Progenitor cell of endocrine pancreas (in vitro differentiated cells): ENCODE measurements at regions not wholly inside any gene's neighbourhood (a gene's known extent, or its start where the extent isn't known, plus 50 kb on each side); places are given as distances from the start of the nearest gene placed in this dataset.

Experiments used
- DNase-seq: peaks from one replicate; pipeline ENCODE4 v3.0.0; 2021; ENCODE audit warnings: low spot score; ENCODE audit not compliant: unreplicated experiment
- H3K27ac Mint-ChIP-seq: 2 replicates; pipeline ENCODE4 v1.8.0; 2021; ENCODE audit warnings: mild to moderate bottlenecking, moderate library complexity, mixed read lengths
- H3K27me3 Mint-ChIP-seq: 2 replicates; pipeline ENCODE4 v1.8.0; 2021; ENCODE audit warnings: mixed read lengths
- H3K36me3 Mint-ChIP-seq: 2 replicates; pipeline ENCODE4 v1.8.0; 2022; ENCODE audit warnings: mixed read lengths; ENCODE audit not compliant: insufficient read depth
- H3K4me1 Mint-ChIP-seq: 2 replicates; pipeline ENCODE4 v1.8.0; 2021; ENCODE audit warnings: low read depth, mixed read lengths
- H3K4me3 Mint-ChIP-seq: 2 replicates; pipeline ENCODE4 v1.8.0; 2021; ENCODE audit warnings: low read depth, mild to moderate bottlenecking, moderate library complexity, mixed read lengths
- H3K9me3 Mint-ChIP-seq: 2 replicates; pipeline ENCODE4 v1.8.0; 2021; ENCODE audit warnings: low read depth, mixed read lengths
- TF ChIP-seq, protein P1 (sequence below): fragments of 200-600 bp; sonication (generic); IDR thresholded peaks from one replicate; pipeline ENCODE4 v1.5.0; 2021; ENCODE audit warnings: antibody characterized with exemption, mild to moderate bottlenecking; ENCODE audit not compliant: unreplicated experiment

DNA sequence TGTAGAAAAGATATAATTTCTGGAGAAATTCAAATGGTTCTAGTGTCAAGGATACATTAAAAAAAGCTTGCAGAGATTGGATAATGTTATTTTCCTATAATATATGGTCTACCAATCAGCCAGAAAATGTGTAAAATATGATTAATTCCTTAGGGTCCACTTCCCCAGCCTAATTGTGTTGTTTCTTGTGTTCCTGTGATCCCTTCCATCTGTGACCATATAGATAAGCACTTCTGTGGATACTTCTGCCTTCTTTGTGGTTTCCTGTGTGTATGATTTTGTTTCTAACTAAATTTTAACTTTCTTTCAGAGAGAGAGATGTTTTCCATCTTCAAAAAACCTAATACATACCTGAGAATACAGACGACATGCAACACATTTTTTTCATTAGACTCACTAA lies 367.1 kb upstream of the PIK3C3 start:
- H3K4me3 Mint-ChIP-seq = no peak overlapping the region
- no peak overlapping the region for H3K27ac Mint-ChIP-seq
- no peak for DNase-seq
- peaks cover 5% of the 10 kb centered on the region for H3K4me1 Mint-ChIP-seq
- H3K9me3 Mint-ChIP-seq = no peaks in the 10 kb centered on the region
- TF ChIP-seq, protein P1, sequence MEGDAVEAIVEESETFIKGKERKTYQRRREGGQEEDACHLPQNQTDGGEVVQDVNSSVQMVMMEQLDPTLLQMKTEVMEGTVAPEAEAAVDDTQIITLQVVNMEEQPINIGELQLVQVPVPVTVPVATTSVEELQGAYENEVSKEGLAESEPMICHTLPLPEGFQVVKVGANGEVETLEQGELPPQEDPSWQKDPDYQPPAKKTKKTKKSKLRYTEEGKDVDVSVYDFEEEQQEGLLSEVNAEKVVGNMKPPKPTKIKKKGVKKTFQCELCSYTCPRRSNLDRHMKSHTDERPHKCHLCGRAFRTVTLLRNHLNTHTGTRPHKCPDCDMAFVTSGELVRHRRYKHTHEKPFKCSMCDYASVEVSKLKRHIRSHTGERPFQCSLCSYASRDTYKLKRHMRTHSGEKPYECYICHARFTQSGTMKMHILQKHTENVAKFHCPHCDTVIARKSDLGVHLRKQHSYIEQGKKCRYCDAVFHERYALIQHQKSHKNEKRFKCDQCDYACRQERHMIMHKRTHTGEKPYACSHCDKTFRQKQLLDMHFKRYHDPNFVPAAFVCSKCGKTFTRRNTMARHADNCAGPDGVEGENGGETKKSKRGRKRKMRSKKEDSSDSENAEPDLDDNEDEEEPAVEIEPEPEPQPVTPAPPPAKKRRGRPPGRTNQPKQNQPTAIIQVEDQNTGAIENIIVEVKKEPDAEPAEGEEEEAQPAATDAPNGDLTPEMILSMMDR = no peak
- H3K36me3 Mint-ChIP-seq = peaks cover 2% of the 10 kb centered on the region
- no peaks in the 10 kb centered on the region for H3K27me3 Mint-ChIP-seq

DNA sequence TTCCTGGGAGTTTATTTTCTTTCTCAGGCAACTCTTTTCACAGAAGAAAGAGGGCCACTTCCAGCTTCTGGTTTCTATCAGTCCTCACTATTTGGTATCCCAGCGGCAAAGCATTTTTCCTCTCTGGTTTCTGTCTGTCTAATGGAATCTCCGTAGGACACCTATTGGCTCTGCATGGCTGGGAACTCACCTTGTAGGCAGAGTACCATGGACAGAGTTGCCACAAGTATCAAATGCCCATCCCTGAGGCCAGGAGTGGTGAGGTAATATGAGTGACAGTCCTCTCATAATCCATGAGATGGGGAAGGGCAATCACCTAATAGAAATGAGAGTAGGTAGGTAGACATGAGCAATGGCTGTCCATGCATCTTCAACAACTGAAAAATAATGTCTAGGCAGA lies 369.5 kb upstream of the PIK3C3 start:
- DNase-seq = no peak
- Mint-ChIP-seq H3K9me3 (no peaks in the 10 kb centered on the region), H3K4me1 (peaks cover 4% of the 10 kb centered on the region), H3K4me3 (no peak overlapping the region), H3K27me3 (no peaks in the 10 kb centered on the region), H3K27ac (no peak overlapping the region), H3K36me3 (peaks cover 2% of the 10 kb centered on the region)
- TF ChIP-seq, protein P1 = no peak

DNA sequence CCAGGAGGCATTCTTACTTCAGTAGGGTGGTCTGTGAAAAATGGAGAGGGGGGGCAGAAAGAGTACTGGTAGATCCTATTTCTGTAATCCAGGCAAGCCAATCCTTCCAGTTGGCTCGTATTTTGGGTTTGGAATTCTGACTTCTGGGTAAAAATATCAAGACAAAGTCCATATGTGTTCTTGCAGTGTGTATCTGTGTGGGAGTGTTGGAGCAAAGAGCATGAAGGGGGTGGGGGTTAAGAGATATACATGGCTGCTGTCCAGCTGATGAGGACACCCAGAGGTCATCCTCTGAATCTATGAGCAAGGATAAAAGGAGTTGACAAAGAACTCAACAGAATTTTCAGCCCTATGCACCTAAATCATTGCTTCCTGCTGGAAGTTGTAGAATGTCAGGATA lies 375.8 kb upstream of the PIK3C3 start:
- TF ChIP-seq, protein P1 = no peak
- Mint-ChIP-seq H3K27me3 (no peaks in the 10 kb centered on the region), H3K9me3 (no peaks in the 10 kb centered on the region), H3K4me3 (no peak overlapping the region), H3K36me3 (peaks cover 2% of the 10 kb centered on the region), H3K4me1 (peaks cover 5% of the 10 kb centered on the region), H3K27ac (no peak overlapping the region)
- DNase-seq = no peak

DNA sequence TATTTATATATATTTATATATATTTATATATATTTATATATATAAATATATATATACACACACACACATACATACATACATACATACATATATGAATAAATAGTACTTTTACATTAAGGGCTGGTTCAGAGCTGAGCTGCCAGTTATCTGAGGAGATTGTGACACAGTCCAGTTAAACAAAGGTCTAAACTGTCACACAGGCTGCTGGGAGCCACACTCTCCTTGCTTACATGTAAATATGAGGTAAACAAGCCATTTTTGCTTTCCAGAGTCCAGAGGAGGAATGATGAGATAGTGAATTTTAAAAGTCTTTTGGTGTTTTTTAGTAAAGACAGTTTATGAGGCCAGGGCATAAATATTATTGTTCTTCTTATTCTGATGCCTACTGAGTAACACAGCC lies 377.5 kb upstream of the PIK3C3 start:
- H3K27ac Mint-ChIP-seq = no peak overlapping the region

DNA sequence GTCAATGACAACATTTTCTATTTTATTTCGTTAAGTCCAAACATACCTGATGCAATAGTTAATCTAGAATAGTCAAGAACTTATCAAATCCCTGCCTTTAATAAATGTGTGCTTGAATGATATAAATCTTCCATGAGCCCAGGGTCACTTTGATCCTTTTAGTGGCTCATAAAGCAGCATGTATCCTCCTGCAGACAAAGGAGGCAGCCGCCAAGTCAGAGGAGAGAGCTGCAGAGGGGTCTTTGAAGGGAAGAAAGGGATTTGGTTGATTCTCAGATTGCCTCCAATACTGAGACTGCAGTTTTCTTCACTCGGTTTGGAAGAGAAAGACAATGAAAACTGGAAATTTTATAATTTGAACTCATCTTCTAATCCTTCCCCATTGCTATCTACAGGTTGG lies 378.4 kb upstream of the PIK3C3 start:
- Mint-ChIP-seq H3K4me1 (peaks cover 5% of the 10 kb centered on the region), H3K36me3 (peaks cover 2% of the 10 kb centered on the region), H3K27ac (no peak overlapping the region), H3K4me3 (no peak overlapping the region), H3K9me3 (no peaks in the 10 kb centered on the region), H3K27me3 (no peaks in the 10 kb centered on the region)
- DNase-seq = no peak
- TF ChIP-seq, protein P1 = no peak

More for the DNA sequence above, 377.5 kb upstream of the PIK3C3 start:
- Mint-ChIP-seq H3K36me3 (peaks cover 2% of the 10 kb centered on the region), H3K4me3 (no peak overlapping the region), H3K4me1 (peaks cover 5% of the 10 kb centered on the region), H3K9me3 (no peaks in the 10 kb centered on the region), H3K27me3 (no peaks in the 10 kb centered on the region)
- no peak for DNase-seq
- TF ChIP-seq, protein P1 = no peak

DNA sequence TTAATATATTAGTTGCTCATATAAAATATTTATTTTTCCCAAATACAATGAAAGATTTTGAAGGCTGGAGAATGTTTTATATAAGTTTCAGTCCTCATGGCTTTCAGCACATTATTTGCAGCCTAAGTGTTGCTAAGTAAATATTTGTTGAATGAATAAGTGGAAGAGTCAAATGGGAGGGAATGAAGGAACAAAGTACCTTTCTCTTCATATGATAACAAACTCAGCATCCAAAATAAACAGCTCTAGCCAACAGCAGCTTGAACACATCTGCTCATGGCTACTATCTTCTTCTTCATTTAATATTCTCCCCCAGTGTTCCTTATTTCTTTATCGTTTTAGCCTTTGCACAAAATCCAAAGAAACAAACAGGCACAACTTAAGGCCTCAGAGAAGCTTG lies 385.2 kb upstream of the PIK3C3 start:
- no peaks in the 10 kb centered on the region for H3K27me3 Mint-ChIP-seq
- DNase-seq = no peak
- TF ChIP-seq, protein P1 = no peak
- peaks cover 1% of the 10 kb centered on the region for H3K4me1 Mint-ChIP-seq
- no peak overlapping the region for H3K27ac Mint-ChIP-seq
- H3K36me3 Mint-ChIP-seq = no peaks in the 10 kb centered on the region
- no peaks in the 10 kb centered on the region for H3K9me3 Mint-ChIP-seq
- no peak overlapping the region for H3K4me3 Mint-ChIP-seq
